GM21576 (cell line): ENCODE measurements at regions not wholly inside any gene's neighbourhood (a gene's known extent, or its start where the extent isn't known, plus 50 kb on each side); places are given as distances from the start of the nearest gene placed in this dataset.

Experiments used
- ATAC-seq: cut with Tn5 transposase; IDR thresholded peaks from one replicate; pipeline ENCODE4 v1.9.1; 2021; ENCODE audit warnings: mild to moderate bottlenecking, moderate library complexity; ENCODE audit not compliant: unreplicated experiment

- ATAC-seq = no peak
Observed at GRCh38 chr4:108342325-108342970, 173.7 kb upstream of the LEF1 start.

- ATAC-seq = no peak
Observed at GRCh38 chr4:108337923-108338322, 169.2 kb upstream of the LEF1 start.

GRCh38 chr4:108336076-108336475 lies 167.3 kb upstream of the LEF1 start:
- no peak for ATAC-seq

- no peak for ATAC-seq
Observed at GRCh38 chr4:108335081-108335480, 166.3 kb upstream of the LEF1 start.

GRCh38 chr4:108334031-108334430 lies 165.3 kb upstream of the LEF1 start:
- no peak for ATAC-seq

- ATAC-seq = no peak
Observed at GRCh38 chr4:108333353-108333942, 164.7 kb upstream of the LEF1 start.

GRCh38 chr4:108331905-108332632 lies 163.3 kb upstream of the LEF1 start:
- ATAC-seq = no peak

- ATAC-seq = no peak
Observed at GRCh38 chr4:108328383-108328732, 159.6 kb upstream of the LEF1 start.

- no peak for ATAC-seq
Observed at GRCh38 chr4:108327642-108328382, 159.1 kb upstream of the LEF1 start.

GRCh38 chr4:108325561-108325960 lies 156.8 kb upstream of the LEF1 start:
- no peak for ATAC-seq

- ATAC-seq = no peak
Observed at GRCh38 chr4:108324450-108324849, 155.7 kb upstream of the LEF1 start.

GRCh38 chr4:108322497-108322896 lies 153.8 kb upstream of the LEF1 start:
- ATAC-seq = no peak

- ATAC-seq = no peak
Observed at GRCh38 chr4:108320061-108320460, 151.3 kb upstream of the LEF1 start.

- ATAC-seq = no peak
Observed at GRCh38 chr4:108317377-108317776, 148.6 kb upstream of the LEF1 start.

GRCh38 chr4:108315694-108316093 lies 147.0 kb upstream of the LEF1 start:
- no peak for ATAC-seq

GRCh38 chr4:108314900-108315589 lies 146.3 kb upstream of the LEF1 start:
- ATAC-seq = no peak

GRCh38 chr4:108313546-108314339 lies 145.0 kb upstream of the LEF1 start:
- no peak for ATAC-seq

- no peak for ATAC-seq
Observed at GRCh38 chr4:108311313-108311712, 142.6 kb upstream of the LEF1 start.

GRCh38 chr4:108303488-108304177 lies 134.9 kb upstream of the LEF1 start:
- no peak for ATAC-seq
